PFSK-1 (cell line): ENCODE measurements at regions not wholly inside any gene's neighbourhood (a gene's known extent, or its start where the extent isn't known, plus 50 kb on each side); places are given as distances from the start of the nearest gene placed in this dataset.

ENCODE experiments used
- FOXP2 ChIP-seq: optimal IDR thresholded peaks from 2 replicates; pipeline ENCODE3; 2011; ENCODE audit warnings: borderline replicate concordance, control low read depth, inconsistent platforms; ENCODE audit not compliant: insufficient read depth; ENCODE audit errors: extremely low read length, extremely low read depth
- POLR2AphosphoS5 ChIP-seq: IDR thresholded peaks from 2 replicates; pipeline ENCODE4 v1.6.1; 2012; ENCODE audit warnings: low read depth, mild to moderate bottlenecking, control low read depth, low read length, moderate library complexity
- SIN3A ChIP-seq: IDR thresholded peaks from 2 replicates; pipeline ENCODE4 v1.6.1; 2012; ENCODE audit warnings: mild to moderate bottlenecking, low read length, moderate library complexity, borderline replicate concordance; ENCODE audit not compliant: insufficient read depth
- TAF1 ChIP-seq: IDR thresholded peaks from 2 replicates; pipeline ENCODE4 v1.6.1; 2012; ENCODE audit warnings: low read length, control low read depth, borderline replicate concordance; ENCODE audit not compliant: insufficient read depth
- TF ChIP-seq, protein P1 (sequence below), 2 experiments: IDR thresholded peaks; 2 replicates each; pipeline versions ENCODE4 v1.6.1 to v1.8.0; 2011 to 2012; ENCODE audit warnings: low read depth in 2 of 2, low read length in 2 of 2, control low read depth in 1 of 2, inconsistent platforms in 1 of 2, mild to moderate bottlenecking in 1 of 2, moderate library complexity in 1 of 2; ENCODE audit not compliant: insufficient read depth in 1 of 2

- TF ChIP-seq SIN3A = no peak
- TF ChIP-seq POLR2AphosphoS5 = no peak
- TF ChIP-seq, protein P1, sequence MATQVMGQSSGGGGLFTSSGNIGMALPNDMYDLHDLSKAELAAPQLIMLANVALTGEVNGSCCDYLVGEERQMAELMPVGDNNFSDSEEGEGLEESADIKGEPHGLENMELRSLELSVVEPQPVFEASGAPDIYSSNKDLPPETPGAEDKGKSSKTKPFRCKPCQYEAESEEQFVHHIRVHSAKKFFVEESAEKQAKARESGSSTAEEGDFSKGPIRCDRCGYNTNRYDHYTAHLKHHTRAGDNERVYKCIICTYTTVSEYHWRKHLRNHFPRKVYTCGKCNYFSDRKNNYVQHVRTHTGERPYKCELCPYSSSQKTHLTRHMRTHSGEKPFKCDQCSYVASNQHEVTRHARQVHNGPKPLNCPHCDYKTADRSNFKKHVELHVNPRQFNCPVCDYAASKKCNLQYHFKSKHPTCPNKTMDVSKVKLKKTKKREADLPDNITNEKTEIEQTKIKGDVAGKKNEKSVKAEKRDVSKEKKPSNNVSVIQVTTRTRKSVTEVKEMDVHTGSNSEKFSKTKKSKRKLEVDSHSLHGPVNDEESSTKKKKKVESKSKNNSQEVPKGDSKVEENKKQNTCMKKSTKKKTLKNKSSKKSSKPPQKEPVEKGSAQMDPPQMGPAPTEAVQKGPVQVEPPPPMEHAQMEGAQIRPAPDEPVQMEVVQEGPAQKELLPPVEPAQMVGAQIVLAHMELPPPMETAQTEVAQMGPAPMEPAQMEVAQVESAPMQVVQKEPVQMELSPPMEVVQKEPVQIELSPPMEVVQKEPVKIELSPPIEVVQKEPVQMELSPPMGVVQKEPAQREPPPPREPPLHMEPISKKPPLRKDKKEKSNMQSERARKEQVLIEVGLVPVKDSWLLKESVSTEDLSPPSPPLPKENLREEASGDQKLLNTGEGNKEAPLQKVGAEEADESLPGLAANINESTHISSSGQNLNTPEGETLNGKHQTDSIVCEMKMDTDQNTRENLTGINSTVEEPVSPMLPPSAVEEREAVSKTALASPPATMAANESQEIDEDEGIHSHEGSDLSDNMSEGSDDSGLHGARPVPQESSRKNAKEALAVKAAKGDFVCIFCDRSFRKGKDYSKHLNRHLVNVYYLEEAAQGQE (IDR thresholded peaks at IDR 0.05; ENCODE audit: insufficient read depth in 1 of 2, low read depth in 2 of 2, low read length in 2 of 2) = no peak
- no peak for TF ChIP-seq TAF1
- no peak for TF ChIP-seq FOXP2
These were observed 349.7 kb upstream of the POU3F2 start for GRCh38 chr6:98484696-98485095.
